GM12878 (cell line): ENCODE measurements at regions not wholly inside any gene's neighbourhood (a gene's known extent, or its start where the extent isn't known, plus 50 kb on each side); places are given as distances from the start of the nearest gene placed in this dataset.

Experiments
- ATAC-seq: fragments of 200-7000 bp; cut with Tn5 transposase; 3 replicates; pipeline ENCODE4 v1.9.1; 2020; ENCODE audit warnings: mild to moderate bottlenecking, moderate library complexity
- BruUV-seq: library from RNA; stranded (reverse); fragments of 400-500 nt; replicated peaks from 2 replicates; lab custom pipeline; 2021; lab: Mats Ljungman, UMichigan
- CTCF ChIA-PET: fragments of 300-600 bp; sonication (Branson Sonifier 250); formaldehyde crosslinking; extraction: SDS; loops from one replicate; lab custom pipeline; 2021; ENCODE audit warnings: inconsistent platforms; lab: Yijun Ruan, JAX
- POLR2A ChIA-PET: fragments of 350-600 bp; formaldehyde crosslinking; extraction: SDS; loops from one replicate; lab custom pipeline; 2021; ENCODE audit warnings: inconsistent platforms; lab: Charles Lee
- RAD21 ChIA-PET: fragments of 300-600 bp; sonication (Branson Sonifier 250); formaldehyde crosslinking; loops from one replicate; lab custom pipeline; 2023; ENCODE audit warnings: antibody characterized with exemption; ENCODE audit not compliant: unreplicated experiment; lab: Charles Lee
- SMC1A ChIA-PET: fragments of 300-600 bp; sonication (Branson Sonifier 250); formaldehyde crosslinking; loops from one replicate; lab custom pipeline; 2023; ENCODE audit not compliant: unreplicated experiment, uncharacterized antibody; lab: Charles Lee
- DNase-seq: peaks from one replicate; pipeline ENCODE4 v3.0.0-alpha.2; 2011; ENCODE audit warnings: low read depth, low spot score
- FAIRE-seq: peaks from 3 replicates; lab custom pipeline; 2011; peaks lifted over from hg19 to GRCh38; lab: Jason Lieb, UNC
- H2AFZ ChIP-seq: 2 replicates; pipeline ENCODE4 v1.6.0; 2011; ENCODE audit warnings: low read depth, low read length, control low read depth; ENCODE audit not compliant: control insufficient read depth
- H3K27ac ChIP-seq: 2 replicates; pipeline ENCODE4 v1.5.1; 2011; ENCODE audit warnings: control low read depth; ENCODE audit not compliant: control insufficient read depth, insufficient read depth
- H3K27me3 ChIP-seq, 2 experiments: replicated peaks in 1 of 2; 2 replicates each; pipeline versions ENCODE4 v1.6.0 to v1.6.1; 2011; ENCODE audit warnings: low read length in 1 of 2; ENCODE audit not compliant: control insufficient read depth in 2 of 2, insufficient read depth in 2 of 2
- H3K36me3 ChIP-seq, 2 experiments: 2 replicates each; pipeline ENCODE4 v1.5.1; 2011; ENCODE audit warnings: low read length in 1 of 2; ENCODE audit not compliant: control insufficient read depth in 2 of 2, insufficient read depth in 2 of 2
- H3K4me1 ChIP-seq: 2 replicates; pipeline ENCODE4 v1.6.1; 2011; ENCODE audit warnings: mild to moderate bottlenecking, low read length, moderate library complexity, mixed read lengths; ENCODE audit not compliant: control insufficient read depth, insufficient read depth
- H3K4me2 ChIP-seq: 2 replicates; pipeline ENCODE4 v1.6.0; 2011; ENCODE audit warnings: control low read depth; ENCODE audit not compliant: control insufficient read depth, insufficient read depth
- H3K4me3 ChIP-seq: fragments of 200-600 bp; sonication (generic); 2 replicates; pipeline ENCODE4 v1.5.1; 2016
- H3K79me2 ChIP-seq: 2 replicates; pipeline ENCODE4 v1.6.0; 2011; ENCODE audit warnings: low read length; ENCODE audit not compliant: control insufficient read depth, insufficient read depth
- H3K9ac ChIP-seq: 2 replicates; pipeline ENCODE4 v1.8.0; 2011; ENCODE audit warnings: low read length, control low read depth, mixed read lengths; ENCODE audit not compliant: control insufficient read depth, insufficient read depth
- H3K9me3 ChIP-seq: replicated peaks from 3 replicates; pipeline ENCODE4 v1.5.1; 2011; ENCODE audit warnings: mild to moderate bottlenecking, low read length; ENCODE audit not compliant: control insufficient read depth, insufficient read depth
- H4K20me1 ChIP-seq: 2 replicates; pipeline ENCODE4 v1.6.0; 2011; ENCODE audit not compliant: control insufficient read depth, insufficient read depth
- BHLHE40 ChIP-seq, 2 experiments: fragments of 450-650 bp in 1 of 2; IDR thresholded peaks; 2 replicates each; pipeline ENCODE4 v1.6.1; 2011 to 2017; ENCODE audit warnings: low read depth in 2 of 2, borderline replicate concordance in 1 of 2, improper control_type of control experiment in 1 of 2, low read length in 1 of 2, mild to moderate bottlenecking in 1 of 2
- CBX5 ChIP-seq: sonication (generic); IDR thresholded peaks from 2 replicates; pipeline ENCODE4 v1.6.1; 2016; ENCODE audit warnings: low read depth, moderate library complexity, mild to moderate bottlenecking, inconsistent platforms
- CHD4 ChIP-seq: fragments of 200-600 bp; sonication (generic); IDR thresholded peaks from 2 replicates; pipeline ENCODE4 v1.6.1; 2016; ENCODE audit warnings: mild to moderate bottlenecking
- CREM ChIP-seq: IDR thresholded peaks from 2 replicates; pipeline ENCODE4 v1.6.1; 2014; ENCODE audit warnings: antibody characterized with exemption, low read depth
- KAT2A ChIP-seq: conservative IDR thresholded peaks from 2 replicates; pipeline ENCODE4 v1.6.1; 2011; ENCODE audit warnings: low read depth, low read length; ENCODE audit not compliant: control insufficient read depth
- NFYA ChIP-seq: IDR thresholded peaks from 2 replicates; pipeline ENCODE4 v1.6.1; 2011; ENCODE audit warnings: low read depth, mild to moderate bottlenecking, low read length, improper control_type of control experiment, borderline replicate concordance
- NFYB ChIP-seq: IDR thresholded peaks from 2 replicates; pipeline ENCODE4 v1.6.1; 2011; ENCODE audit warnings: low read depth, mild to moderate bottlenecking, low read length, improper control_type of control experiment, moderate library complexity; ENCODE audit not compliant: insufficient read depth
- NR2C2 ChIP-seq: IDR thresholded peaks from 2 replicates; pipeline ENCODE4 v1.6.1; 2011; ENCODE audit warnings: borderline replicate concordance, low read depth; ENCODE audit not compliant: control insufficient read depth, insufficient read length
- PML ChIP-seq: IDR thresholded peaks from 2 replicates; pipeline ENCODE4 v1.6.1; 2012; ENCODE audit warnings: low read length, inconsistent platforms
- RUNX3 ChIP-seq: IDR thresholded peaks from 2 replicates; pipeline ENCODE4 v1.6.1; 2012; ENCODE audit warnings: low read length, inconsistent platforms
- SMARCA5 ChIP-seq: fragments of 450-650 bp; IDR thresholded peaks from 2 replicates; pipeline ENCODE4 v1.6.1; 2017; ENCODE audit warnings: mild to moderate bottlenecking
- YY1 ChIP-seq: IDR thresholded peaks from 2 replicates; pipeline ENCODE4 v1.6.1; 2011; ENCODE audit warnings: low read depth, mild to moderate bottlenecking, low read length
- ZNF207 ChIP-seq: fragments of 450-650 bp; IDR thresholded peaks from 2 replicates; pipeline ENCODE4 v1.6.1; 2014; ENCODE audit warnings: antibody characterized with exemption, mild to moderate bottlenecking, borderline replicate concordance
- ZNF274 ChIP-seq: IDR thresholded peaks from one replicate; pipeline ENCODE4 v1.8.0; 2011; ENCODE audit not compliant: insufficient read length, insufficient read depth
- ZSCAN29 ChIP-seq: fragments of 450-650 bp; IDR thresholded peaks from 2 replicates; pipeline ENCODE4 v1.6.1; 2017; ENCODE audit warnings: mild to moderate bottlenecking, moderate library complexity
- WGBS: methylation state at CpG from one replicate; pipeline ENCODE4 v1.1.6; 2016; ENCODE audit warnings: low lambda C conversion rate; ENCODE audit not compliant: insufficient replicate concordance, insufficient coverage; ENCODE audit errors: missing lambda C conversion rate; 5-methylcytosine and 5-hydroxymethylcytosine counted together
- in situ Hi-C: fragments of 300-500 bp; cut with MboI; formaldehyde crosslinking; loops from 9 replicates; pipeline ENCODE4 v1.14.3; 2018; ENCODE audit warnings: mixed read lengths
- intact Hi-C: fragments of 100-400 bp; cut with micrococcal nuclease; formaldehyde crosslinking; loops from one replicate; pipeline ENCODE4 v1.14.2; 2022; ENCODE audit not compliant: unreplicated experiment
- TF ChIP-seq, protein P1 (sequence below), 3 experiments: IDR thresholded peaks in 2 of 3; conservative IDR thresholded peaks in 1 of 3; 2 replicates each; pipeline ENCODE4 v1.5.1; 2011; ENCODE audit warnings: low read depth in 3 of 3, low read length in 3 of 3, mild to moderate bottlenecking in 3 of 3, control low read depth in 2 of 3, moderate library complexity in 2 of 3, inconsistent platforms in 1 of 3, mixed read lengths in 1 of 3; ENCODE audit not compliant: control insufficient read depth in 2 of 3, insufficient read depth in 1 of 3; ENCODE audit errors: extremely low read depth in 1 of 3
- TF ChIP-seq, protein P2 (sequence below): IDR thresholded peaks from 2 replicates; pipeline ENCODE4 v1.6.1; 2012; ENCODE audit warnings: low read depth, low read length, improper control_type of control experiment
- TF ChIP-seq, protein P3 (sequence below): IDR thresholded peaks from 2 replicates; pipeline ENCODE4 v1.6.1; 2011; ENCODE audit warnings: borderline replicate concordance, low read depth, mild to moderate bottlenecking, moderate library complexity, low read length; ENCODE audit not compliant: insufficient read depth, poor library complexity, severe bottlenecking

DNA sequence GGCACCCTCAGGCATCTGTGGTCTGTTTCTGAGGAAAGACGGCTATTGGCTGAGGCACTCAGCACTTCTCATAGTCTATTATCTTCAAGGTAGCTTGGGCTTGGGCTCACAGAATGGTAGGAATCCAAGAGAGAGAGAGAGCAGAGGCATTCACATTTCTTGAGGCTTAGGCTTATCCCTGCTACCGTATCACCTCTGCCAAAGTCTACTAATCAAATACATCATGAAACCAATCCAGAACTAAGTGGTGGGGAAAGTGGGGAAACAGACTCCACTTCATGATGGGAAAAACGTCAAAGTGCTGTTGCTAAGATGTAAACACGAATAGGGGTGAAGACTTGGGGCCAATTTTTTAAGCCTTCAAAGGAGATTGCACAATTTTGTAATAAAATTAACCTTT, 271.1 kb upstream of the SEMA3D start:
- no peak for DNase-seq
- no peaks in the 10 kb centered on the region for H3K27me3 ChIP-seq
- no peak overlapping the region for H3K27ac ChIP-seq
- WGBS = 31% methylated on average over 4 of the region's 4 CpGs
- no peak for FAIRE-seq
- no peak overlapping the region for H3K4me3 ChIP-seq
- in situ Hi-C loops = no loop called here
- no peak overlapping the region for H3K4me2 ChIP-seq
- no peaks in the 10 kb centered on the region for H3K79me2 ChIP-seq
- no peaks in the 10 kb centered on the region for H3K4me1 ChIP-seq
- no peak overlapping the region for H2AFZ ChIP-seq
- no peaks in the 10 kb centered on the region for H3K36me3 ChIP-seq
- ChIA-PET RAD21 (no interaction called here), POLR2A (no interaction called here), SMC1A (no interaction called here)
- H3K9ac ChIP-seq = no peak overlapping the region
- no peak for ATAC-seq
- no TSS peak for BruUV-seq
- H3K9me3 ChIP-seq = no peaks in the 10 kb centered on the region
- H4K20me1 ChIP-seq = no peaks in the 10 kb centered on the region
- intact Hi-C loops = no loop called here
- TF ChIP-seq RUNX3 (no peak), YY1 (no peak), CHD4 (no peak), CREM (no peak), KAT2A (no peak), NFYB (no peak), ZNF274 (no peak), BHLHE40 (IDR thresholded peaks at IDR 0.05; ENCODE audit: borderline replicate concordance in 1 of 2, low read depth in 2 of 2, low read length in 1 of 2) (no peak), SMARCA5 (no peak), ZNF207 (no peak), CBX5 (no peak), NR2C2 (no peak), PML (no peak), NFYA (no peak), ZSCAN29 (no peak)
- TF ChIP-seq, protein P1, sequence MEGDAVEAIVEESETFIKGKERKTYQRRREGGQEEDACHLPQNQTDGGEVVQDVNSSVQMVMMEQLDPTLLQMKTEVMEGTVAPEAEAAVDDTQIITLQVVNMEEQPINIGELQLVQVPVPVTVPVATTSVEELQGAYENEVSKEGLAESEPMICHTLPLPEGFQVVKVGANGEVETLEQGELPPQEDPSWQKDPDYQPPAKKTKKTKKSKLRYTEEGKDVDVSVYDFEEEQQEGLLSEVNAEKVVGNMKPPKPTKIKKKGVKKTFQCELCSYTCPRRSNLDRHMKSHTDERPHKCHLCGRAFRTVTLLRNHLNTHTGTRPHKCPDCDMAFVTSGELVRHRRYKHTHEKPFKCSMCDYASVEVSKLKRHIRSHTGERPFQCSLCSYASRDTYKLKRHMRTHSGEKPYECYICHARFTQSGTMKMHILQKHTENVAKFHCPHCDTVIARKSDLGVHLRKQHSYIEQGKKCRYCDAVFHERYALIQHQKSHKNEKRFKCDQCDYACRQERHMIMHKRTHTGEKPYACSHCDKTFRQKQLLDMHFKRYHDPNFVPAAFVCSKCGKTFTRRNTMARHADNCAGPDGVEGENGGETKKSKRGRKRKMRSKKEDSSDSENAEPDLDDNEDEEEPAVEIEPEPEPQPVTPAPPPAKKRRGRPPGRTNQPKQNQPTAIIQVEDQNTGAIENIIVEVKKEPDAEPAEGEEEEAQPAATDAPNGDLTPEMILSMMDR (IDR thresholded peaks at IDR 0.05 in 2 of 3, conservative IDR thresholded peaks at IDR 0.05 in 1 of 3; ENCODE audit: control insufficient read depth in 2 of 3, extremely low read depth in 1 of 3, insufficient read depth in 1 of 3, low read depth in 3 of 3, low read length in 3 of 3) = no peak
- TF ChIP-seq, protein P2, sequence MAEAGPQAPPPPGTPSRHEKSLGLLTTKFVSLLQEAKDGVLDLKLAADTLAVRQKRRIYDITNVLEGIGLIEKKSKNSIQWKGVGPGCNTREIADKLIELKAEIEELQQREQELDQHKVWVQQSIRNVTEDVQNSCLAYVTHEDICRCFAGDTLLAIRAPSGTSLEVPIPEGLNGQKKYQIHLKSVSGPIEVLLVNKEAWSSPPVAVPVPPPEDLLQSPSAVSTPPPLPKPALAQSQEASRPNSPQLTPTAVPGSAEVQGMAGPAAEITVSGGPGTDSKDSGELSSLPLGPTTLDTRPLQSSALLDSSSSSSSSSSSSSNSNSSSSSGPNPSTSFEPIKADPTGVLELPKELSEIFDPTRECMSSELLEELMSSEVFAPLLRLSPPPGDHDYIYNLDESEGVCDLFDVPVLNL = no peak
- TF ChIP-seq, protein P3, sequence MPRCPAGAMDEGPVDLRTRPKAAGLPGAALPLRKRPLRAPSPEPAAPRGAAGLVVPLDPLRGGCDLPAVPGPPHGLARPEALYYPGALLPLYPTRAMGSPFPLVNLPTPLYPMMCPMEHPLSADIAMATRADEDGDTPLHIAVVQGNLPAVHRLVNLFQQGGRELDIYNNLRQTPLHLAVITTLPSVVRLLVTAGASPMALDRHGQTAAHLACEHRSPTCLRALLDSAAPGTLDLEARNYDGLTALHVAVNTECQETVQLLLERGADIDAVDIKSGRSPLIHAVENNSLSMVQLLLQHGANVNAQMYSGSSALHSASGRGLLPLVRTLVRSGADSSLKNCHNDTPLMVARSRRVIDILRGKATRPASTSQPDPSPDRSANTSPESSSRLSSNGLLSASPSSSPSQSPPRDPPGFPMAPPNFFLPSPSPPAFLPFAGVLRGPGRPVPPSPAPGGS = no peak
- TF ChIP-seq, all 136 proteins: peak for 0
- CTCF ChIA-PET = no interaction called here
